ENCODE measurements at regions not wholly inside any gene's neighbourhood (a gene's known extent, or its start where the extent isn't known, plus 50 kb on each side); places are given as distances from the start of the nearest gene placed in this dataset.

GRCh38 chr17:5669191-5669590 is 84.9 kb upstream of the NLRP1 start:
- Histone ChIP-seq H2AK9ac (replicated peaks; ENCODE audit: low read depth, low read length, poor library complexity) (no peak overlapping the region), H2AFZ (replicated peaks; ENCODE audit: low read length, poor library complexity) (no peak overlapping the region), H2BK15ac (ENCODE audit: low read depth, low read length) (no peak overlapping the region), H3K4ac (ENCODE audit: low read depth, low read length) (no peak overlapping the region), H3K9me3 (ENCODE audit: control insufficient read depth, insufficient read depth, low read length) (no peaks in the 10 kb centered on the region), H4K8ac (ENCODE audit: low read depth in 2 of 2, low read length in 2 of 2) (no peak overlapping the region), H3K18ac (ENCODE audit: low read depth, low read length) (no peak overlapping the region), H2BK5ac (ENCODE audit: low read depth, low read length, poor library complexity, severe bottlenecking) (no peak overlapping the region), H3K4me2 (ENCODE audit: low read depth, low read length) (no peak overlapping the region), H4K5ac (ENCODE audit: low read depth, low read length) (no peak overlapping the region), H3K9me1 (ENCODE audit: insufficient read depth, low read length) (no peaks in the 10 kb centered on the region), H3K9ac (ENCODE audit: low read depth, low read length) (no peak overlapping the region), H2BK120ac (ENCODE audit: low read depth, low read length) (no peak overlapping the region), H3K79me1 (ENCODE audit: low read depth in 1 of 2, low read length in 2 of 2) (no peaks in the 10 kb centered on the region), H3K14ac (replicated peaks; ENCODE audit: low read depth, low read length) (no peak overlapping the region), H3K4me1 (ENCODE audit: control insufficient read depth, insufficient read depth, low read length) (no peaks in the 10 kb centered on the region), H3K4me3 (ENCODE audit: insufficient read depth, low read depth, low read length) (no peak overlapping the region), H3K23ac (ENCODE audit: low read depth, low read length) (no peak overlapping the region), H2BK20ac (ENCODE audit: low read depth, low read length) (no peak overlapping the region), H2AK5ac (ENCODE audit: low read depth, low read length) (no peak overlapping the region), H4K20me1 (ENCODE audit: insufficient read depth, low read length) (no peaks in the 10 kb centered on the region), H3K56ac (ENCODE audit: extremely low read depth, insufficient read depth, low read length) (no peak overlapping the region), H3K27me3 (ENCODE audit: control insufficient read depth, insufficient read depth, low read length) (peaks cover 2% of the 10 kb centered on the region; the same call in 1 of the 2 replicates), H3K27ac (ENCODE audit: insufficient read depth, low read length) (no peak overlapping the region), H4K91ac (ENCODE audit: insufficient read depth, low read depth, low read length) (no peak overlapping the region), H3K36me3 (ENCODE audit: control insufficient read depth, insufficient read depth, low read length) (no peaks in the 10 kb centered on the region)
- no CpG with 5 or more reads among the region's 5 CpGs for WGBS, 2 experiments (ENCODE audit: extremely low coverage in 2 of 2, insufficient read length in 1 of 2)
- intact Hi-C loops (cut with micrococcal nuclease) (no loop called here), dilution Hi-C loops (cut with HindIII; ENCODE audit: low sequenced_read_pairs, unreplicated experiment) (no loop called here), in situ Hi-C loops (cut with MboI; ENCODE audit: low sequenced_read_pairs) (no loop called here)
- POLR2A ChIA-PET (ENCODE audit: unreplicated experiment) = no interaction called here
- ATAC-seq (ENCODE audit: low read depth) = no peak
- CTCF ChIA-PET = no interaction called here
- BruUV-seq (replicated peaks) = no TSS peak
- TF ChIP-seq RCOR1 (IDR thresholded peaks at IDR 0.05; ENCODE audit: insufficient replicate concordance, low read length) = no peak
- no peak for TF ChIP-seq MAFK (IDR thresholded peaks at IDR 0.05; ENCODE audit: low read depth, low read length)
- TF ChIP-seq, protein P1, sequence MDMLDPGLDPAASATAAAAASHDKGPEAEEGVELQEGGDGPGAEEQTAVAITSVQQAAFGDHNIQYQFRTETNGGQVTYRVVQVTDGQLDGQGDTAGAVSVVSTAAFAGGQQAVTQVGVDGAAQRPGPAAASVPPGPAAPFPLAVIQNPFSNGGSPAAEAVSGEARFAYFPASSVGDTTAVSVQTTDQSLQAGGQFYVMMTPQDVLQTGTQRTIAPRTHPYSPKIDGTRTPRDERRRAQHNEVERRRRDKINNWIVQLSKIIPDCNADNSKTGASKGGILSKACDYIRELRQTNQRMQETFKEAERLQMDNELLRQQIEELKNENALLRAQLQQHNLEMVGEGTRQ (IDR thresholded peaks at IDR 0.05; ENCODE audit: low read depth, low read length) = no peak
- no peak for TF ChIP-seq RAD21 (IDR thresholded peaks at IDR 0.05; ENCODE audit: low read length)
- TF ChIP-seq, protein P2, sequence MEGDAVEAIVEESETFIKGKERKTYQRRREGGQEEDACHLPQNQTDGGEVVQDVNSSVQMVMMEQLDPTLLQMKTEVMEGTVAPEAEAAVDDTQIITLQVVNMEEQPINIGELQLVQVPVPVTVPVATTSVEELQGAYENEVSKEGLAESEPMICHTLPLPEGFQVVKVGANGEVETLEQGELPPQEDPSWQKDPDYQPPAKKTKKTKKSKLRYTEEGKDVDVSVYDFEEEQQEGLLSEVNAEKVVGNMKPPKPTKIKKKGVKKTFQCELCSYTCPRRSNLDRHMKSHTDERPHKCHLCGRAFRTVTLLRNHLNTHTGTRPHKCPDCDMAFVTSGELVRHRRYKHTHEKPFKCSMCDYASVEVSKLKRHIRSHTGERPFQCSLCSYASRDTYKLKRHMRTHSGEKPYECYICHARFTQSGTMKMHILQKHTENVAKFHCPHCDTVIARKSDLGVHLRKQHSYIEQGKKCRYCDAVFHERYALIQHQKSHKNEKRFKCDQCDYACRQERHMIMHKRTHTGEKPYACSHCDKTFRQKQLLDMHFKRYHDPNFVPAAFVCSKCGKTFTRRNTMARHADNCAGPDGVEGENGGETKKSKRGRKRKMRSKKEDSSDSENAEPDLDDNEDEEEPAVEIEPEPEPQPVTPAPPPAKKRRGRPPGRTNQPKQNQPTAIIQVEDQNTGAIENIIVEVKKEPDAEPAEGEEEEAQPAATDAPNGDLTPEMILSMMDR (conservative IDR thresholded peaks at IDR 0.05; ENCODE audit: low read depth, low read length) = no peak
- TF ChIP-seq MAZ (IDR thresholded peaks at IDR 0.05; ENCODE audit: borderline replicate concordance, low read depth, low read length) = no peak
- no peak for TF ChIP-seq BHLHE40 (IDR thresholded peaks at IDR 0.05; ENCODE audit: low read depth, low read length)
- TF ChIP-seq RFX5 (IDR thresholded peaks at IDR 0.05; ENCODE audit: low read depth, low read length) = no peak
- no peak for TF ChIP-seq SMC3 (IDR thresholded peaks at IDR 0.05; ENCODE audit: low read depth, low read length)
- TF ChIP-seq POLR2A (IDR thresholded peaks at IDR 0.05; ENCODE audit: low read depth, low read length) = no peak
- TF ChIP-seq FOS (IDR thresholded peaks at IDR 0.05; ENCODE audit: low read depth, low read length) = no peak
- no peak for TF ChIP-seq MXI1 (IDR thresholded peaks at IDR 0.05; ENCODE audit: borderline replicate concordance, low read depth, low read length)
- TF ChIP-seq CHD1 (IDR thresholded peaks at IDR 0.05; ENCODE audit: low read depth, low read length) = no peak
- TF ChIP-seq NFE2L2 (IDR thresholded peaks at IDR 0.05; ENCODE audit: low read depth, low read length) = no peak
- TF ChIP-seq CEBPB (IDR thresholded peaks at IDR 0.05; ENCODE audit: low read depth, low read length) = no peak
- TF ChIP-seq, protein P3, sequence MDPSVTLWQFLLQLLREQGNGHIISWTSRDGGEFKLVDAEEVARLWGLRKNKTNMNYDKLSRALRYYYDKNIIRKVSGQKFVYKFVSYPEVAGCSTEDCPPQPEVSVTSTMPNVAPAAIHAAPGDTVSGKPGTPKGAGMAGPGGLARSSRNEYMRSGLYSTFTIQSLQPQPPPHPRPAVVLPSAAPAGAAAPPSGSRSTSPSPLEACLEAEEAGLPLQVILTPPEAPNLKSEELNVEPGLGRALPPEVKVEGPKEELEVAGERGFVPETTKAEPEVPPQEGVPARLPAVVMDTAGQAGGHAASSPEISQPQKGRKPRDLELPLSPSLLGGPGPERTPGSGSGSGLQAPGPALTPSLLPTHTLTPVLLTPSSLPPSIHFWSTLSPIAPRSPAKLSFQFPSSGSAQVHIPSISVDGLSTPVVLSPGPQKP (IDR thresholded peaks at IDR 0.05; ENCODE audit: borderline replicate concordance, low read depth, low read length) = no peak
- no peak for DNase-seq
